Stomach smooth muscle (tissue), 2 donors: ENCODE measurements at regions not wholly inside any gene's neighbourhood (a gene's known extent, or its start where the extent isn't known, plus 50 kb on each side); places are given as distances from the start of the nearest gene placed in this dataset.

ENCODE experiments used
- H3K27ac ChIP-seq: one replicate; pipeline ENCODE4 v1.7.0; 2013; ENCODE audit warnings: mild to moderate bottlenecking, low read length, inconsistent platforms
- H3K27me3 ChIP-seq, 2 donors: one replicate each; pipeline ENCODE4 v1.7.0; 2013; ENCODE audit warnings: low read length in 2 of 2; ENCODE audit not compliant: insufficient read depth in 2 of 2, control insufficient read depth in 1 of 2
- H3K36me3 ChIP-seq, 2 donors: one replicate each; pipeline ENCODE4 v1.7.0; 2013; ENCODE audit warnings: low read length in 2 of 2; ENCODE audit not compliant: control insufficient read depth in 2 of 2, insufficient read depth in 2 of 2
- H3K4me1 ChIP-seq: one replicate; pipeline ENCODE4 v1.7.0; 2013; ENCODE audit warnings: low read length; ENCODE audit not compliant: control insufficient read depth, insufficient read depth
- H3K4me3 ChIP-seq, 2 donors: one replicate each; pipeline ENCODE4 v1.7.0; 2013; ENCODE audit warnings: low read length in 2 of 2
- H3K9ac ChIP-seq, 2 donors: one replicate each; pipeline ENCODE4 v1.7.0; 2013; ENCODE audit warnings: low read length in 2 of 2, mild to moderate bottlenecking in 1 of 2
- H3K9me3 ChIP-seq, 2 donors: one replicate each; pipeline ENCODE4 v1.7.0; 2013; ENCODE audit warnings: low read length in 2 of 2; ENCODE audit not compliant: control insufficient read depth in 2 of 2
- donor health status: healthy.
- donor health status: Pancreatic carcinoma.

DNA sequence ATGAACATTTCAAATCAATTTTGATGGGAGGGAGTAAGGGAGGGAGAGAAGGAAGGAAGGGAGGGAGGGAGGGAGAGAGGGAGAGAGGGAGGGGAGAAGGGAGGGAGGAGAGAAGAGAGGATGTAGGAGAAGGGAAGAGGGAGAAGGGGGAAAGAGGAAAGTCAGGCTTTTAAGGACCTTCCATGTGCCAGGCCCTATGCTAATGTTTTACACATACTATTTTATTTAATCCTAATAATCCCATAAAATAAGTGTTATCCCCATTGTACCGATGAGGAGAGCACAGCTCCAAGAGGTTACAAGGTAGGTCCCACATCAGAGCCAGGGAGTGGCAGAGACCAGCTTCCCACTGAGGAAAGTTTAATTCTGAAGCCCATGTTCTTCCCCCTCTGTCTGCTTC, 341.9 kb downstream of the RAB28 start:
- H3K9ac ChIP-seq = no peak overlapping the region
- H3K4me3 ChIP-seq = no peak overlapping the region
- H3K27ac ChIP-seq = no peak overlapping the region
- no peaks in the 10 kb centered on the region for H3K36me3 ChIP-seq
- H3K9me3 ChIP-seq = no peaks in the 10 kb centered on the region
- no peaks in the 10 kb centered on the region for H3K27me3 ChIP-seq
- no peaks in the 10 kb centered on the region for H3K4me1 ChIP-seq

DNA sequence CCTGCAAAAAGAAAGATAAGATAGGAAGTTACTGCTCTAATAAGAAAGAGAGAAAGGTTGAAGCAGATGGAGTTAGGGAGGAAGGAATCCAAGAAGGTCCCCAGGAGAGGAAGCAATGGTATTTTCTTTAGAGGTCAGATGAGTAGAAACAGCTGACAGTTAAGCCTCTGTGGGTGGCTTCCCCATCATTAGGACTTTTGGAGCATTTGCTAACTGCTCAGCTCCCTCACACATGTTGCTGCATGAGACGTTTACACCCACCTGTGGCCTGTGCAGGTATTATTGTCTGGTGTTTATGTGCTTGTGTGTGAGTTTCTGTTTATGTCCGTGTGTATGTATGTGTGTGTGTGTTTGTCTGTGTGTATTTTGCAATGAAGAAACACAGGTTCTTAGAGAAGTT, 346.8 kb downstream of the RAB28 start:
- Histone ChIP-seq H3K4me1 (no peaks in the 10 kb centered on the region), H3K27ac (no peak overlapping the region), H3K36me3 (no peaks in the 10 kb centered on the region), H3K9me3 (no peaks in the 10 kb centered on the region), H3K9ac (no peak overlapping the region), H3K27me3 (no peaks in the 10 kb centered on the region), H3K4me3 (no peak overlapping the region)

DNA sequence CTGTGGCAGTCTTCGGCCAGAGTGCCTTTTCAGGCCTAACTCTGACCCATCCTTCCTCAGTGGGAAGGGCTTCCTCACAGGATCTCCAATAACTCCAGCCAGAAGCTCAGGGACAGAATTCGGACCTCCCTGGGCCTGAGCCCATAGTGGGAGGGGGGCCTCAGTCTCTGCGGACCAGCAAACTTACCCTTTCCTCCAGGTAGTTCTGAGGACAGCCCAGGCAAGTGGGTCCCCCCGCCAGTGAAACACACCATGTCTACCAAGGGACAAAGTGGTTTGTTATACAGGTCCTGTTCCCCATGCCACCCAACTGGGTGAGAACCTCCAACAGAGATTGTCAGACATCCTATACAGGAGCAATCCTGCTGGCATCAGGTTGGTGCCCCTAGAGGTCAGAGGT, 350.4 kb downstream of the RAB28 start:
- H3K9ac ChIP-seq = no peak overlapping the region
- no peaks in the 10 kb centered on the region for H3K36me3 ChIP-seq
- no peak overlapping the region for H3K27ac ChIP-seq
- no peaks in the 10 kb centered on the region for H3K4me1 ChIP-seq
- no peaks in the 10 kb centered on the region for H3K9me3 ChIP-seq
- H3K27me3 ChIP-seq = no peaks in the 10 kb centered on the region
- H3K4me3 ChIP-seq = no peak overlapping the region

DNA sequence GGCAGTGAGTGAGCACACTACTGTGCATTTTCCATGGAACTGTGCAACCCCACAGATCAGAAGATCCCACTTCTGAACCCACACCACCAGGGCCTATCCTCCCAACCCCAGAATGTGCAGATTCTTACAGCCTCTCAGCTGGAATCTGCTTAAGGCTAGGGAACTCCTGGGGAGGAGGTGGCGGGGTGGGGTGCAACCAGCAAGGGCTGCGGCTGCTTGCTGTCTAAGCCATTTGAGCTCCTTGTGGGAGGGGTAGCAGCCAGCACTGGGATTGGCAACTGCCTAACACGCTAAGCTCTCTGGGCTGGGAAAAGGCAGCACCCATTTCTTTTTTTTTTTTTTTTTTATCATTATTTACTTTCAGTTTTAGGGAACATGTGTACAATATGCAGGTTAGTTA, 353.3 kb downstream of the RAB28 start:
- no peak overlapping the region for H3K4me3 ChIP-seq
- no peaks in the 10 kb centered on the region for H3K27me3 ChIP-seq
- H3K27ac ChIP-seq = no peak overlapping the region
- no peak overlapping the region for H3K9ac ChIP-seq
- H3K4me1 ChIP-seq = peaks cover 2% of the 10 kb centered on the region
- H3K9me3 ChIP-seq = no peaks in the 10 kb centered on the region
- H3K36me3 ChIP-seq = no peaks in the 10 kb centered on the region

DNA sequence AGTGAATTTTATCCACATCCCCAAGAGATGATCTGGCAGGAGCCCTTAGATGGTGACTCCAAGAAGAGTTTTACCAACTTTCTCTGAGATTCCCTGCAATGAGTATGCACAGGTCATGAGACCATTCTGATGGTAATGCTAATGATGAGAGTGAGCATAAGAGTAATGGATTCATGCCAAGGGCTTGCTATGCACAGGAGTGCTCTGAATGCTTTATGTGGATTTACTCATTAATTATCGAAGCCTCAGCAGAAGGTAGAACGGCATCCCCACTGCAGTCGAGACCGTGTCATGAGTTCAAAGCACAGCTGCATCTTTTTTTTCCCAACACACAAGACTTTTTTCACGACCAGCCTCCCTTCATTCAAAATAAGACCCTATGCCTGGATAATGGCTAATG, 355.0 kb downstream of the RAB28 start:
- H3K9ac ChIP-seq = no peak overlapping the region
- peaks cover 2% of the 10 kb centered on the region for H3K4me1 ChIP-seq
- H3K36me3 ChIP-seq = no peaks in the 10 kb centered on the region
- H3K27me3 ChIP-seq = no peaks in the 10 kb centered on the region
- no peaks in the 10 kb centered on the region for H3K9me3 ChIP-seq
- no peak overlapping the region for H3K27ac ChIP-seq
- no peak overlapping the region for H3K4me3 ChIP-seq

DNA sequence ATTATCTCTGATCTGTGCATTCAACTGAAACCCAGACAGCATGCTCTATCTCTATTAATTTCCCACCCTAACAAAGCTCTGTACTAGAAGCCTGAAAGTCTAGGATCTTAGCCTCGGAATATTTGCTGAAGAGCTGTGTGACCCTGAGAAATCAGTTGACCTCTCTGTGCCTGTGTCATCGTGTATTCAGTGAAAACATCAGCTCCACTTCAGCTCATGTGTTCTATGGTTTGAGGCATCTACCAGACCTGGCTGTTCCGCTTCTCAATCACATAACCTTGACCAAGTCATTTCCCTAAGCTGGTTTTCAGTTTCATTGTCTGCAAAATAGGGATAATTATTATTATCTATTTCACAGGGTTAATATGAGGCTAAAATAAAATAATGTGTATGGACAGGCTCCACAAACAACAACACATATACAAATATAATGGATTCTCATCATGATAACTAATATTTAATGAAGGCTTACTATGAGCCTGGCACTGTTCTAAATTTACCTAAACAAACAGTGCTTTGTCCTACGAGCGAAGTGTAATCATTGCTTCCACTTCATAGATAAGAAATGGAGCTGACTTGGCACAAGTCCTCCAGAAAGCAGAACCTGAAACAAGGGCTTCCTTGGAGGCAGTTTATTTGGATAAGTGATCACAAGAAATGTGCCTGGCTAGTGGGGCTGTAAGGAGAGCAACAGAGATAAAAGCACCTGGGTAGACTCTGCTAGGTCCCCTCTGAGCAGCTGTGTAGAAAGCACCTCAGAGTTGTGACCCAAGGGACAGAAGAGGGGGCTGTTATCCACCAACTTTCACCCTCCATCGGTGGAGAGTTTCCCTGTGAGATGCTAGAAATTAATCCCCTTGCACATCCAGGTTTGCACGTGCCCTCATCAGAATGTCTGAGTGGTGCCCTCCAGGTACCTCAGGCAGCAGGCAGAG, 356.9 kb downstream of the RAB28 start:
- Histone ChIP-seq H3K27ac (no peak overlapping the region), H3K9ac (no peak overlapping the region), H3K4me1 (peaks cover 2% of the 10 kb centered on the region), H3K36me3 (no peaks in the 10 kb centered on the region), H3K27me3 (no peaks in the 10 kb centered on the region), H3K9me3 (no peaks in the 10 kb centered on the region), H3K4me3 (no peak overlapping the region)

DNA sequence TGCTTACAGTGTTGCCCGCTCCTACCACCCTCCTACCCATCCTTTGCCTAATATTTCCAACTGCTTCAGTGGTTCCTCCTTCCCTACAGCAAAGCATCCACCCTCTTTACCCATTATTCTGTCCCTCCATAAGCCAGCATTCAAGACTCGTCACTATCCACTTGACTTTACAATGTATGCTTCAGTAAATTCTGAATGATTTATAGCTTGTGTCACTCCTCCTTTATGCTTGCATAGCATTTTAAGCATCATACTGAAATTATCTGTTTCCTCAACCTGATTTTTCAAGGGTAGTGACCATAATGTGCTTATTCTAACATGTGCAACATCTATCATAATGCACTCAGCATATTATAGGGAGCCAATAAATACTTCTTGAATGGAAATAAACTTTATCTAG, 365.5 kb downstream of the RAB28 start:
- Histone ChIP-seq H3K9me3 (no peaks in the 10 kb centered on the region), H3K9ac (no peak overlapping the region), H3K27ac (no peak overlapping the region), H3K36me3 (no peaks in the 10 kb centered on the region), H3K27me3 (no peaks in the 10 kb centered on the region), H3K4me1 (no peaks in the 10 kb centered on the region), H3K4me3 (no peak overlapping the region)

DNA sequence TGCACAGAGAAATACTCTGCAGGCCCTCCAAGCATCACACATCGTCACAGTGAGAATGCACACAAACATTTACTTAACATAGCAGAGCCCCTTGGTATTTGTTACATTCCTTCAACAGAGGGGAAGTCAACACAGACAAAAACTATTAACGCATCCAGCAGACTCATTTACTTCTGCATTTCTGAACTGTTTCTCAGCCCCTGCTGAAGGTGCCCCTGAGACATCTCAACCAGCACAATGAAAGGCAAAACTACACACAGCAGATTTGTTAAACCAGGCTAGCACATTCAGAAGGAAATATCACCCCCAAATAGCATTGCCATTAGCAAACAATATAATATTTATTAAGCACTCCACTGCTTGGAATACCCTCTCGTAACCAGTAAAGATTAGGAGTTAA, 367.0 kb downstream of the RAB28 start:
- Histone ChIP-seq H3K27me3 (no peaks in the 10 kb centered on the region), H3K9ac (no peak overlapping the region), H3K36me3 (no peaks in the 10 kb centered on the region), H3K4me3 (no peak overlapping the region), H3K27ac (no peak overlapping the region), H3K9me3 (no peaks in the 10 kb centered on the region), H3K4me1 (no peaks in the 10 kb centered on the region)

DNA sequence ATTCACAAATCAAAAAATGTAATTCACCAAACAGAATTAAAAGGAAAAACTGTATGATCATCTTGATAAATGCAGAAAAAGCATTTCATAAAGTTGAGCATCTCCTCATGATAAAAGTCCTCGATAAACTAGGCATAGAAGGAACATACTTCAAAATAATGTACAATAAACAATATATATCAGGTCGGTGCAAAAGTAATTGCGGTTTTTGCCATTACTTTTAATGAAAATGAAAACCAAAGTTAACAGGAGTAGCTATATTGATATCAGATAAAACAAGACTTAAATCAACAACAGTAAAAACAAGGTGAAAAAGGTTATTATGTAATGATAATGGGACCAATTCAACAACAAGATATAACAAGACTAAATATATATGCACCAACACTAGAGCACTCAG, 372.1 kb downstream of the RAB28 start:
- H3K4me1 ChIP-seq = no peaks in the 10 kb centered on the region

DNA sequence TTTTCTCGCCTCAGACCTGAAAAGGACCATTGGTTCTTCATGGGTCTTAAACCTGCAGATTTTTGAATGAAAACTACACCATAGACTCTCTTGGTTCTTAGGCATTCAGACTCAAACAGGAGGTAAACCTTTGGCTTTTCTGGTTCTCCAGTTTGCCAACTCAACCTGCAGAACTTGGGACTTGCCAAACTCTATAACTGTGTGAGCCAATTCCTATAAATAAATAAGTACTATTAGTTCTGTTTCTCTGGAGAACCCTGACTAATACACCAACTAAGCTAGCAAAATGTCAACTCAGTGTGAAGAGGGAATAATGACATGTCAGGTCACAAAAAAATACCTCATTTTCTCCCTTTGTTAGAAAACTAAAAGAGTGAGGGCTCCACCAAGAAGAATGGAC, 374.6 kb downstream of the RAB28 start:
- Histone ChIP-seq H3K9ac (no peak overlapping the region), H3K4me3 (no peak overlapping the region), H3K9me3 (no peaks in the 10 kb centered on the region), H3K36me3 (no peaks in the 10 kb centered on the region), H3K4me1 (no peaks in the 10 kb centered on the region), H3K27me3 (no peaks in the 10 kb centered on the region), H3K27ac (no peak overlapping the region)

More for the DNA sequence above, 372.1 kb downstream of the RAB28 start:
- Histone ChIP-seq H3K4me3 (no peak overlapping the region), H3K9ac (no peak overlapping the region), H3K27me3 (no peaks in the 10 kb centered on the region), H3K9me3 (no peaks in the 10 kb centered on the region), H3K36me3 (no peaks in the 10 kb centered on the region), H3K27ac (no peak overlapping the region)

DNA sequence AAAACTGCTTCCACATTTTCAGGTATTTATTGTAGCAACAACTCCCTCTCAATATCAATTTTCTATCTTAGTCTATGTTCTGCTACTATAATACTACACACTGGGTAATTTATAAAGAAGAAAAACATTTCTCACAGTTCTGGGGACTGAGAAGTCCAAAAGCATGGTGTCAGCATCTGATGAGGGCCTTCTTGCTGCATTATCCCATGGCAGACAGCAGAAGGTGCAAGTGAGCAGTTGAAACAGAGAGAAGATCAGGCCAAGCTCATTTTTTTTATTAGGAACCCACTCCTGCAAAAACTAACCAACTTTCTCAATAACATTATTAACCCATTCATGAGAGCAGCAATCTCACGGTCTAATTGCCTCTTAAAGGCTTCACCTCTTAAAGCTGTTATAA, 376.0 kb downstream of the RAB28 start:
- no peak overlapping the region for H3K9ac ChIP-seq
- H3K27ac ChIP-seq = no peak overlapping the region
- no peaks in the 10 kb centered on the region for H3K9me3 ChIP-seq
- no peaks in the 10 kb centered on the region for H3K36me3 ChIP-seq
- H3K4me1 ChIP-seq = no peaks in the 10 kb centered on the region
- no peaks in the 10 kb centered on the region for H3K27me3 ChIP-seq
- H3K4me3 ChIP-seq = no peak overlapping the region
